Esophagus squamous epithelium (tissue), 4 donors: ENCODE measurements at regions not wholly inside any gene's neighbourhood (a gene's known extent, or its start where the extent isn't known, plus 50 kb on each side); places are given as distances from the start of the nearest gene placed in this dataset.

ENCODE experiments used
- CTCF ChIP-seq, 6 experiments: fragments of 450-650 bp in 4 of 6; fragments of 200-600 bp in 2 of 6; sonication (generic) in 2 of 6; IDR thresholded peaks; one replicate each; pipeline ENCODE4 v1.5.1; 2016 to 2019; ENCODE audit warnings: antibody characterized with exemption in 6 of 6, mild to moderate bottlenecking in 4 of 6, moderate library complexity in 4 of 6
- POLR2A ChIP-seq, 4 donors: fragments of 450-650 bp; IDR thresholded peaks; one replicate each; pipeline ENCODE4 v1.6.1; 2017; ENCODE audit warnings: antibody characterized with exemption in 4 of 4, mild to moderate bottlenecking in 4 of 4, moderate library complexity in 3 of 4

GRCh38 chrX:117335209-117335608, 781.4 kb downstream of the KLHL13 start:
- no peak for TF ChIP-seq CTCF (IDR thresholded peaks at IDR 0.05)
- TF ChIP-seq POLR2A (IDR thresholded peaks at IDR 0.05): no peak
